ENCODE measurements at regions not wholly inside any gene's neighbourhood (a gene's known extent, or its start where the extent isn't known, plus 50 kb on each side); places are given as distances from the start of the nearest gene placed in this dataset.
A peak's percentile ranks its signal among the peaks of the same experiment; 100 is the strongest.

DNA sequence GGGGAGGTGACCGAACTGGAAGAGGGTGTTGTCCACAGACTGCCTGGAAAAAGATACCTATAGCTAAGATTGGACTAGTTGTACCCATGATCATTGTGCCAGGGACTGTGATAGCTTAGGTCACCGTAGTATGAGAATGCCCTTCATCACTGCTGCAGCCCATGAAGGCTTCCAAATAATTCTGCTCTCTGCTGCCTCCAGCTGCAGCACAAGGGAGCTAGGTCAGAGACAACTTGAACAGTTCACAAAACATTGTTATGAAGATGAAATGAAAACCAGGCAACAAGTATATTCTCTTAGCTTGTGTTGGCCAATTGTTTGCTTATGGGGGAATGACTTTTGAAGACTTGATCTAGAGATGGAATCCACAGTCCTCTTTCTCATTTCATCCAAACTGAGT lies 246.7 kb downstream of the MRPL39 start:
- POLR2A ChIA-PET = no interaction called here
- intact Hi-C loops (cut with micrococcal nuclease) = no loop called here
- Histone ChIP-seq H3K27me3 (replicated peaks in 1 of 4; ENCODE audit: control extremely low read depth in 1 of 4, control insufficient read depth in 3 of 4, insufficient read depth in 4 of 4, low read length in 3 of 4) (no peaks in the 10 kb centered on the region), H3K79me2 (ENCODE audit: control insufficient read depth, insufficient read depth, low read length) (no peaks in the 10 kb centered on the region), H4K20me1 (ENCODE audit: control insufficient read depth, insufficient read depth, low read length, poor library complexity, severe bottlenecking) (no peaks in the 10 kb centered on the region), H3K4me1 (ENCODE audit: control insufficient read depth in 2 of 2, insufficient read depth in 2 of 2, low read length in 2 of 2) (no peaks in the 10 kb centered on the region), H3K36me3 (replicated peaks in 1 of 2; ENCODE audit: control extremely low read depth in 1 of 2, control insufficient read depth in 1 of 2, extremely low read depth in 1 of 2, insufficient read depth in 2 of 2, low read length in 1 of 2) (no peaks in the 10 kb centered on the region), H2AFZ (ENCODE audit: insufficient read depth, low read depth, low read length, poor library complexity, severe bottlenecking) (no peak overlapping the region), H3K4me3 (ENCODE audit: control extremely low read depth in 1 of 5, extremely low read depth in 1 of 5, insufficient read depth in 1 of 5, low read depth in 2 of 5, low read length in 4 of 5) (no peak overlapping the region), H3K9ac (ENCODE audit: low read length) (no peak overlapping the region), H3K27ac (ENCODE audit: low read length in 2 of 2) (no peak overlapping the region), H3K9me3 (ENCODE audit: control extremely low read depth in 1 of 3, control insufficient read depth in 2 of 3, insufficient read depth in 1 of 3, low read length in 2 of 3) (peaks cover 0 to 1% (median 0%) of the 10 kb centered on the region in 3 donors), H3K4me2 (replicated peaks; ENCODE audit: low read depth, low read length, poor library complexity, severe bottlenecking) (no peak overlapping the region)
- TF ChIP-seq, protein P1, sequence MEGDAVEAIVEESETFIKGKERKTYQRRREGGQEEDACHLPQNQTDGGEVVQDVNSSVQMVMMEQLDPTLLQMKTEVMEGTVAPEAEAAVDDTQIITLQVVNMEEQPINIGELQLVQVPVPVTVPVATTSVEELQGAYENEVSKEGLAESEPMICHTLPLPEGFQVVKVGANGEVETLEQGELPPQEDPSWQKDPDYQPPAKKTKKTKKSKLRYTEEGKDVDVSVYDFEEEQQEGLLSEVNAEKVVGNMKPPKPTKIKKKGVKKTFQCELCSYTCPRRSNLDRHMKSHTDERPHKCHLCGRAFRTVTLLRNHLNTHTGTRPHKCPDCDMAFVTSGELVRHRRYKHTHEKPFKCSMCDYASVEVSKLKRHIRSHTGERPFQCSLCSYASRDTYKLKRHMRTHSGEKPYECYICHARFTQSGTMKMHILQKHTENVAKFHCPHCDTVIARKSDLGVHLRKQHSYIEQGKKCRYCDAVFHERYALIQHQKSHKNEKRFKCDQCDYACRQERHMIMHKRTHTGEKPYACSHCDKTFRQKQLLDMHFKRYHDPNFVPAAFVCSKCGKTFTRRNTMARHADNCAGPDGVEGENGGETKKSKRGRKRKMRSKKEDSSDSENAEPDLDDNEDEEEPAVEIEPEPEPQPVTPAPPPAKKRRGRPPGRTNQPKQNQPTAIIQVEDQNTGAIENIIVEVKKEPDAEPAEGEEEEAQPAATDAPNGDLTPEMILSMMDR (IDR thresholded peaks at IDR 0.05) = peak; percentile 37
- TF ChIP-seq EZH2 (IDR thresholded peaks at IDR 0.05; ENCODE audit: borderline replicate concordance, insufficient read depth, low read depth, low read length, poor library complexity, severe bottlenecking) = no peak
- H3K4me3 Mint-ChIP-seq = no peak overlapping the region
- CTCF ChIA-PET = interaction anchor here (0.7 to 1.2 kb wide), 3 partner anchors 9 to 810 kb away, joined by 3 read pairs; partner anchors contain the start of gene APP
- no peak for ATAC-seq (ENCODE audit: low read depth)
- no peaks in the 10 kb centered on the region for H3K27me3 Mint-ChIP-seq
- no peaks in the 10 kb centered on the region for H3K4me1 Mint-ChIP-seq
- no peak overlapping the region for H3K27ac Mint-ChIP-seq
- 90% methylated on average over 2 of the region's 2 CpGs for WGBS (ENCODE audit: insufficient coverage)
- no peaks in the 10 kb centered on the region for H3K9me3 Mint-ChIP-seq (ENCODE audit: insufficient read depth)
- no peak for DNase-seq

DNA sequence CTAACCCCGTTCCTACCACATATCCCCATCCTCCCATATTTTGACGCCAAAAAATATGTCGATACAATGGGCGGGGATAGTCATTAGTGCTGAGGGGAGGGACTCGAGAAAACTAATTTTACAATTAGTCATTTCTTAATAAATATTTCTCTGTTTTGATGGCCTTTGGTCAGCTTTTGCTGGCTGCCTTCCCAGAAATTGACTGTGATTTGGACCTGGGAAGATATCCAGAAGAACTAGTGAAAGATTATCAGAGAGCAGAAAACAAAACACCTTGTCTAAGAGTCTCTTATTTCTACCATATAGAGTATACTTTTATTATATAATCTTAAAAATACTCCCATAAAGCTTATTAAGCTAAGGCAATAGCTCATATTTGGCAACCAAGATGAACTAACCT lies 247.6 kb downstream of the MRPL39 start:
- Histone ChIP-seq H2AFZ (ENCODE audit: insufficient read depth, low read depth, low read length, poor library complexity, severe bottlenecking) (no peak overlapping the region), H3K9me3 (ENCODE audit: control extremely low read depth in 1 of 3, control insufficient read depth in 2 of 3, insufficient read depth in 1 of 3, low read length in 2 of 3) (peaks cover 0 to 1% (median 0%) of the 10 kb centered on the region in 3 donors), H3K4me1 (ENCODE audit: control insufficient read depth in 2 of 2, insufficient read depth in 2 of 2, low read length in 2 of 2) (no peaks in the 10 kb centered on the region), H3K79me2 (ENCODE audit: control insufficient read depth, insufficient read depth, low read length) (no peaks in the 10 kb centered on the region), H3K4me2 (replicated peaks; ENCODE audit: low read depth, low read length, poor library complexity, severe bottlenecking) (no peak overlapping the region), H3K27me3 (replicated peaks in 1 of 4; ENCODE audit: control extremely low read depth in 1 of 4, control insufficient read depth in 3 of 4, insufficient read depth in 4 of 4, low read length in 3 of 4) (no peaks in the 10 kb centered on the region), H3K9ac (ENCODE audit: low read length) (no peak overlapping the region), H3K27ac (ENCODE audit: low read length in 2 of 2) (no peak overlapping the region), H3K4me3 (ENCODE audit: control extremely low read depth in 1 of 5, extremely low read depth in 1 of 5, insufficient read depth in 1 of 5, low read depth in 2 of 5, low read length in 4 of 5) (no peak overlapping the region), H3K36me3 (replicated peaks in 1 of 2; ENCODE audit: control extremely low read depth in 1 of 2, control insufficient read depth in 1 of 2, extremely low read depth in 1 of 2, insufficient read depth in 2 of 2, low read length in 1 of 2) (no peaks in the 10 kb centered on the region), H4K20me1 (ENCODE audit: control insufficient read depth, insufficient read depth, low read length, poor library complexity, severe bottlenecking) (no peaks in the 10 kb centered on the region)
- DNase-seq = no peak
- ATAC-seq (ENCODE audit: low read depth) = no peak
- H3K9me3 Mint-ChIP-seq (ENCODE audit: insufficient read depth) = no peaks in the 10 kb centered on the region
- TF ChIP-seq EZH2 (IDR thresholded peaks at IDR 0.05; ENCODE audit: borderline replicate concordance, insufficient read depth, low read depth, low read length, poor library complexity, severe bottlenecking) = no peak
- TF ChIP-seq, protein P1 (IDR thresholded peaks at IDR 0.05) = no peak
- intact Hi-C loops (cut with micrococcal nuclease) = no loop called here
- ChIA-PET POLR2A (no interaction called here), CTCF (interaction anchor here (1.1 kb wide), 1 partner anchor 12 kb away, joined by 3 read pairs; no protein-coding TSS in a partner anchor)
- no peaks in the 10 kb centered on the region for H3K4me1 Mint-ChIP-seq
- no CpG with 5 or more reads among the region's 5 CpGs for WGBS (ENCODE audit: insufficient coverage)
- H3K27me3 Mint-ChIP-seq = no peaks in the 10 kb centered on the region
- H3K4me3 Mint-ChIP-seq = no peak overlapping the region
- no peak overlapping the region for H3K27ac Mint-ChIP-seq

Data from B cell (primary cell).